ENCODE measurements at regions not wholly inside any gene's neighbourhood (a gene's known extent, or its start where the extent isn't known, plus 50 kb on each side); places are given as distances from the start of the nearest gene placed in this dataset.
"Not testable (repeated sequence)": the region's sequence is repeated elsewhere in the genome, so short reads cannot be mapped to it uniquely, and the experiment has no call there.

DNA sequence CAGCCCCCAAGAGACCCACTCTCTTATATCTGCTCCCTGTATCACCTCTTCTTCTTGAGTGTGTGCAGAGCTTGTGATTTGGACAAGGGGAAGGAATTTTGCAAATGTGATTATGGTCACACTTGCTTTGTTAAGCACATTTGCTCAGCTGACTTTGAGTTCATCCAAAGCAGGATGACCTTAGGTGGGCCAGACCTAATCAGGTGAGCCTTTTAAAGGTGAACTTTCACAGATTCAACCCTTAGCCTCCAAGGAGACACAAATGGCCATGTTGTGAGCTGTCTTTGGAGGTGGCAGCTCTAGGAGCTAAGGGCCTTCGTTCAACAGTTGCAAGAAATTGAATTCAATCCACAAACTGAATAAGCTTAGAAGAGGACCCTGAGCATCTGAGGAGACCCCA is 147.8 kb downstream of the DEFB131A start:
- DNase-seq (ENCODE audit: low read depth) = no peak
- no peak overlapping the region for H3K4me3 ChIP-seq (ENCODE audit: low read depth, low read length)
- no peak for TF ChIP-seq CTCF (conservative IDR thresholded peaks at IDR 0.05; ENCODE audit: low read depth, low read length)

DNA sequence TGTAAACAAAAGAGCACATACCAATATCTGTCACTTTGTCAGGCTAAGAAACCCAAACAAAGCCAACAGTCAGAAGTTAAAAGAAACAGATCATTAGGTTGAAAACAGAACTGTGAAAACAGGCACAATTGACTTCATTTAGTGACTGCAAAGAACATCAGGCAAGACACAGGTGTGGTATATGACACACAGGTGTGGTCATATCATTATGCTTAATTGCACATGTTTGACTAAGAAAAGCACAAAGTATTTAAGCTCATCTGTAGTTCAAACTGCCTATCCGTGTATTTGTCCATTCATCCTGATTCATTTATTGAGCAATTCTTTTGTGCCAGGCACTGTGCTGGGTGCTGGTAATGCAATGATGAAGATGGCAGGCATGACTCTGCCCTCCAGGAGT is 150.7 kb downstream of the DEFB131A start:
- no peak for DNase-seq (ENCODE audit: low read depth)
- no peak for TF ChIP-seq CTCF (conservative IDR thresholded peaks at IDR 0.05; ENCODE audit: low read depth, low read length)
- no peak overlapping the region for H3K4me3 ChIP-seq (ENCODE audit: low read depth, low read length)

DNA sequence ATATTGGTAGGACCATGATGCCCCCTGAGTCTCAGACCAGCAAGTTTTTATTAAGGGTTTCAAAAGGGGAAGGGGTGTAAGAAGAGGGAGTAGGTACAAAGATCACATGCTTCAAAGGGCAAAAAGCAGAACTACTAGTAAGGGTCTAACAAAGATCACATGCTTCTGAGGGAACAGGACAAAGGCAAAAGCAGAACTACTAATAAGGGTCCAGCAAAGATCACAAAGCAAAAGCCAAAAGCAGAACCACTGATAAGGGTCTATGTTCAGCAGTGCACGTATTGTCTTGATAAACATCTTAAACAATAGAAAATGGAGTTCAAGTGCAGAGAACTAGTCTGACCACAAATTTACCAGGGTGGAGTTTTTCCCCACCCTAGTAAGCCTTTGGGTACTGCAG is 151.3 kb downstream of the DEFB131A start:
- not testable (repeated sequence) for H3K4me3 ChIP-seq (ENCODE audit: low read depth, low read length); DNase-seq (ENCODE audit: low read depth)

- TF ChIP-seq CTCF (conservative IDR thresholded peaks at IDR 0.05; ENCODE audit: low read depth, low read length) = no peak
Observed at GRCh38 chr4:9599266-9599665, 155.1 kb downstream of the DEFB131A start.

DNA sequence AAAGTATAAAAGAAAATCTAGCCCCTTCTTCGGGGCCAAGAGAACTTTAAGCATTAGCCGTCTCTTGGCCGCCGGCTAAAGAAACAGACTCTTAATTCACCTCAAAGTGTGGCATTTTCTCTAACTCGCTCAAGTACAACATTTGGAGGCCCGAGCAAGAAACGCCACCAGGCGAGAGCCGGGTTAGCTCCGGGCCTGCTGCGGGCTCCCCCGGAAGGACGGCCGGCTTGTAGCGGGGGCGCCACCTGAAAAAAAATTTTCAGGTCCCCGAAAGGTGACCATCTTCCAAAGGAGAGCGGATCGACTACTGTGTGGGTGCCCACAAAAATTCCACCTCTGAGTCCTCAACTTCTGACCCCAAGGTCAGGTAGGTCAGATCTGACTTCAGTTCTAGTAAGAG is 156.0 kb downstream of the DEFB131A start:
- no peak for TF ChIP-seq CTCF (conservative IDR thresholded peaks at IDR 0.05; ENCODE audit: low read depth, low read length)
- H3K4me3 ChIP-seq (ENCODE audit: low read depth, low read length) = no peak overlapping the region
- DNase-seq (ENCODE audit: low read depth) = no peak

More at GRCh38 chr4:9599266-9599665, 155.1 kb downstream of the DEFB131A start:
- no peak for DNase-seq (ENCODE audit: low read depth)
- H3K4me3 ChIP-seq (ENCODE audit: low read depth, low read length) = no peak overlapping the region

- no peak for TF ChIP-seq CTCF (conservative IDR thresholded peaks at IDR 0.05; ENCODE audit: low read depth, low read length)
- DNase-seq (ENCODE audit: low read depth) = no peak
- H3K4me3 ChIP-seq (ENCODE audit: low read depth, low read length) = no peak overlapping the region
Observed at GRCh38 chr4:9602389-9602914, 158.2 kb downstream of the DEFB131A start.

DNA sequence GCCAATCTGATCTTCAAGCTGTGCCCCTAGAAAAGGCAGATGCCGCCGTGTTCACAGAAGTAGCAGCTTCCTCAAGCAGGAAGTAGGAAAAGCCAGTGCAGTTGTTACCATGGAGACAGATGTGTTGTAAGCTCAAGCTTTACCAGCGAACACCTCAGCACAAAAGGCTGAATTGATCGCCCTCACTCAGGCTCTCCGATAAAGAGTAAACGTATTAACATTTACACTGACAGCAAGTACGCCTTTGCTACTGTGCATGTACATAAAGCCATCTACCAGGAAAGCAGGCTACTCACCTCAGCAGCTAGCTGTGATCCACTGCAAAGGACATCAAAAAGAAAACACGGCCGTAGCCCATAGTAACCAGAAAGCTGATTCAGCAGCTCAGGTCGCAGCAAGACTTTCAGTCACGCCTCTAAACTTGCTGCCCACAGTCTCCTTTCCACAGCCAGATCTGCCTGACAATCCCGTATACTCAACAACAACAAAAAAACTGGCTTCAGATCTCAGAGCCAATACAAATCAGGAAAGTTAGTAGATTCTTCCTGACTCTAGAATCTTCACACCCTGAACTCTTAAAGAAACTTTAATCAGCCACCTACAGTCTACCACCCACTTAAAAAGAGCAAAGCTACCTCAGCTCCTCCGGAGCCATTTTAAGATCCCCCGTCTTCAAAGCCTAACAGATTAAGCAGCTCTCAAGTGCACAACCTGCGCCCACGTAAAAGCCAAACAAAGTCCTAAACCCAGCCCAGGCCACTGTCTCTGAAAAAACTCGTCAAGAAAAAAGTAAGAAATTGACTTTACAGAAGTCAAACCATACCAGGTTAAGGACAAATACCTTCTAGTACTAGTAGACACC is 160.0 kb downstream of the DEFB131A start:
- not testable (repeated sequence) for H3K4me3 ChIP-seq (ENCODE audit: low read depth, low read length)
- DNase-seq (ENCODE audit: low read depth) = peak; percentile 9

GRCh38 chr4:9604893-9605190 is 160.6 kb downstream of the DEFB131A start:
- not testable (repeated sequence) for H3K4me3 ChIP-seq (ENCODE audit: low read depth, low read length); DNase-seq (ENCODE audit: low read depth)
